ENCODE measurements at regions not wholly inside any gene's neighbourhood (a gene's known extent, or its start where the extent isn't known, plus 50 kb on each side); places are given as distances from the start of the nearest gene placed in this dataset.
"Not testable (repeated sequence)": the region's sequence is repeated elsewhere in the genome, so short reads cannot be mapped to it uniquely, and the experiment has no call there.

GRCh38 chr12:131239384-131240094, 285.8 kb downstream of the ADGRD1 start:
- Histone ChIP-seq H3K9me3 (ENCODE audit: control insufficient read depth in 4 of 4, insufficient read depth in 3 of 4, low read length in 3 of 4) (peaks cover 0 to 4% (median 0%) of the 10 kb centered on the region in 4 donors), H3K27me3 (ENCODE audit: control insufficient read depth in 3 of 3, insufficient read depth in 3 of 3, low read length in 2 of 3) (peaks cover 0 to 2% (median 0%) of the 10 kb centered on the region in 3 donors), H3K27ac (ENCODE audit: low read depth in 1 of 2, low read length in 1 of 2) (no peak overlapping the region), H3K36me3 (ENCODE audit: control insufficient read depth in 4 of 4, insufficient read depth in 4 of 4, low read length in 4 of 4) (no peaks in the 10 kb centered on the region), H3K4me1 (ENCODE audit: control insufficient read depth in 5 of 5, insufficient read depth in 5 of 5, low read length in 5 of 5) (peaks cover 0 to 2% (median 0%) of the 10 kb centered on the region in 5 donors), H3K9ac (ENCODE audit: insufficient read depth in 1 of 2, low read length in 2 of 2) (no peak overlapping the region), H3K4me3 (no peak overlapping the region)
- WGBS, 2 donors: 88 to 92% methylated on average over 7 of the region's 7 CpGs
- ATAC-seq (ENCODE audit: insufficient read depth, low FRiP score) (no peak), DNase-seq (no peak)
- no peak for TF ChIP-seq CTCF (IDR thresholded peaks at IDR 0.05; ENCODE audit: control extremely low read depth, extremely low read depth)

- peaks cover 0 to under 1% (median 0%) of the 10 kb centered on the region in 5 donors for H3K4me1 ChIP-seq (ENCODE audit: control insufficient read depth in 5 of 5, insufficient read depth in 5 of 5, low read length in 5 of 5)
Observed at GRCh38 chr12:131241517-131241916, 287.8 kb downstream of the ADGRD1 start.

GRCh38 chr12:131242741-131243496, 289.2 kb downstream of the ADGRD1 start:
- Histone ChIP-seq H3K9ac (ENCODE audit: insufficient read depth in 1 of 2, low read length in 2 of 2) (no peak overlapping the region), H3K36me3 (ENCODE audit: control insufficient read depth in 4 of 4, insufficient read depth in 4 of 4, low read length in 4 of 4) (no peaks in the 10 kb centered on the region), H3K9me3 (ENCODE audit: control insufficient read depth in 4 of 4, insufficient read depth in 3 of 4, low read length in 3 of 4) (peaks cover 0 to 4% (median 0%) of the 10 kb centered on the region in 4 donors), H3K27me3 (ENCODE audit: control insufficient read depth in 3 of 3, insufficient read depth in 3 of 3, low read length in 2 of 3) (peaks cover 0 to 2% (median 0%) of the 10 kb centered on the region in 3 donors), H3K27ac (ENCODE audit: low read depth in 1 of 2, low read length in 1 of 2) (no peak overlapping the region), H3K4me1 (ENCODE audit: control insufficient read depth in 5 of 5, insufficient read depth in 5 of 5, low read length in 5 of 5) (no peaks in the 10 kb centered on the region), H3K4me3 (no peak overlapping the region)
- no peak for TF ChIP-seq CTCF (IDR thresholded peaks at IDR 0.05; ENCODE audit: control extremely low read depth, extremely low read depth)
- DNase-seq (no peak), ATAC-seq (ENCODE audit: insufficient read depth, low FRiP score) (no peak)
- 92 to 94% methylated on average over 5 of the region's 5 CpGs for WGBS, 2 donors

More at GRCh38 chr12:131241517-131241916, 287.8 kb downstream of the ADGRD1 start:
- no peaks in the 10 kb centered on the region for H3K36me3 ChIP-seq (ENCODE audit: control insufficient read depth in 4 of 4, insufficient read depth in 4 of 4, low read length in 4 of 4)
- no peak overlapping the region for H3K9ac ChIP-seq (ENCODE audit: insufficient read depth in 1 of 2, low read length in 2 of 2)
- H3K27me3 ChIP-seq (ENCODE audit: control insufficient read depth in 3 of 3, insufficient read depth in 3 of 3, low read length in 2 of 3): peaks cover 0 to 2% (median 0%) of the 10 kb centered on the region in 3 donors
- H3K27ac ChIP-seq (ENCODE audit: low read depth in 1 of 2, low read length in 1 of 2): no peak overlapping the region
- ATAC-seq (ENCODE audit: insufficient read depth, low FRiP score): no peak
- H3K9me3 ChIP-seq (ENCODE audit: control insufficient read depth in 4 of 4, insufficient read depth in 3 of 4, low read length in 3 of 4): peaks cover 0 to 4% (median 0%) of the 10 kb centered on the region in 4 donors
- H3K4me3 ChIP-seq: no peak overlapping the region
- DNase-seq: no peak
- TF ChIP-seq CTCF (IDR thresholded peaks at IDR 0.05; ENCODE audit: control extremely low read depth, extremely low read depth): no peak

- not testable (repeated sequence) for ATAC-seq (ENCODE audit: insufficient read depth, low FRiP score); DNase-seq; H3K4me1 ChIP-seq (ENCODE audit: control insufficient read depth in 5 of 5, insufficient read depth in 5 of 5, low read length in 5 of 5); H3K36me3 ChIP-seq (ENCODE audit: control insufficient read depth in 4 of 4, insufficient read depth in 4 of 4, low read length in 4 of 4); H3K27me3 ChIP-seq (ENCODE audit: control insufficient read depth in 3 of 3, insufficient read depth in 3 of 3, low read length in 2 of 3); H3K4me3 ChIP-seq; H3K27ac ChIP-seq (ENCODE audit: low read depth in 1 of 2, low read length in 1 of 2); H3K9ac ChIP-seq (ENCODE audit: insufficient read depth in 1 of 2, low read length in 2 of 2); H3K9me3 ChIP-seq (ENCODE audit: control insufficient read depth in 4 of 4, insufficient read depth in 3 of 4, low read length in 3 of 4)
- WGBS, 2 donors: 60 to 70% methylated on average over 9 of the region's 15 CpGs
Observed at GRCh38 chr12:131244157-131244688, 290.5 kb downstream of the ADGRD1 start.

- DNase-seq; H3K36me3 ChIP-seq (ENCODE audit: control insufficient read depth in 4 of 4, insufficient read depth in 4 of 4, low read length in 4 of 4); H3K27me3 ChIP-seq (ENCODE audit: control insufficient read depth in 3 of 3, insufficient read depth in 3 of 3, low read length in 2 of 3); H3K4me1 ChIP-seq (ENCODE audit: control insufficient read depth in 5 of 5, insufficient read depth in 5 of 5, low read length in 5 of 5); ATAC-seq (ENCODE audit: insufficient read depth, low FRiP score); H3K9me3 ChIP-seq (ENCODE audit: control insufficient read depth in 4 of 4, insufficient read depth in 3 of 4, low read length in 3 of 4); H3K9ac ChIP-seq (ENCODE audit: insufficient read depth in 1 of 2, low read length in 2 of 2); H3K4me3 ChIP-seq; H3K27ac ChIP-seq (ENCODE audit: low read depth in 1 of 2, low read length in 1 of 2): not testable (repeated sequence)
- WGBS, 2 donors: 80 to 82% methylated on average over 6 to 8 of the region's 8 CpGs
Observed at GRCh38 chr12:131245161-131245560, 291.5 kb downstream of the ADGRD1 start.
